Adrenal gland (tissue), 9 donors: ENCODE measurements at regions not wholly inside any gene's neighbourhood (a gene's known extent, or its start where the extent isn't known, plus 50 kb on each side); places are given as distances from the start of the nearest gene placed in this dataset.

Experiments
- DNase-seq, 7 donors: peaks; one replicate each; pipeline ENCODE4 v3.0.0-alpha.2; 2019 to 2020
- H3K27ac ChIP-seq, 5 donors: fragments of 200-600 bp; sonication (generic) in 4 of 5; 1 replicate in 3 of 5; 2 replicates in 2 of 5; pipeline versions ENCODE4 v1.5.1 to v1.8.0; 2016 to 2020; ENCODE audit warnings: mild to moderate bottlenecking in 1 of 5
- H3K27me3 ChIP-seq: fragments of 200-600 bp; 2 replicates; pipeline ENCODE4 v1.8.0; 2021
- H3K36me3 ChIP-seq, 2 donors: fragments of 200-600 bp; replicated peaks in 1 of 2; 1 replicate in 1 of 2; 2 replicates in 1 of 2; pipeline versions ENCODE4 v1.5.1 to v1.8.0; 2018 to 2022
- H3K4me1 ChIP-seq, 2 donors: fragments of 200-600 bp; replicated peaks in 1 of 2; 1 replicate in 1 of 2; 2 replicates in 1 of 2; pipeline versions ENCODE4 v1.5.1 to v1.8.0; 2018 to 2021
- H3K4me3 ChIP-seq, 4 donors: fragments of 200-600 bp; sonication (generic) in 3 of 4; one replicate each; pipeline ENCODE4 v1.5.1; 2016 to 2018
- H3K9me3 ChIP-seq, 3 donors: fragments of 200-600 bp; sonication (generic) in 1 of 3; replicated peaks in 1 of 3; 1 replicate in 2 of 3; 2 replicates in 1 of 3; pipeline versions ENCODE4 v1.5.1 to v1.8.0; 2016 to 2021
- POLR2A ChIP-seq, 2 donors: fragments of 450-650 bp; IDR thresholded peaks; one replicate each; pipeline ENCODE4 v1.6.1; 2017; ENCODE audit warnings: antibody characterized with exemption in 2 of 2, mild to moderate bottlenecking in 2 of 2, moderate library complexity in 1 of 2
- WGBS, 4 donors: extraction: QIAGEN DNeasy Blood & Tissue Kit in 2 of 4; methylation state at CpG; one replicate each; pipeline versions ENCODE4 v1.1.5 to v1.1.7; 2013 to 2017; 5-methylcytosine and 5-hydroxymethylcytosine counted together
- intact Hi-C, 2 donors: fragments of 100-400 bp; cut with DNase I; formaldehyde crosslinking; loops; one replicate each; pipeline versions ENCODE4 v1.14.1 to v1.15.0; 2022 to 2023
- TF ChIP-seq, protein P1 (sequence below), 6 experiments: fragments of 450-650 bp in 4 of 6; fragments of 200-600 bp in 2 of 6; sonication (generic) in 1 of 6; IDR thresholded peaks; 1 replicate in 5 of 6; 2 replicates in 1 of 6; pipeline versions ENCODE4 v1.5.1 to v1.8.0; 2016 to 2021; ENCODE audit warnings: antibody characterized with exemption in 6 of 6, mild to moderate bottlenecking in 2 of 6, moderate library complexity in 1 of 6
- donor health status: healthy with polysubstance abuse.
- donor health status: Bipolar disorder and iron deficiency.
- donor health status: DM: yes; HTN: yes; CAD: no.
- donor health status: DM: no; HTN: no; CAD: no.
- donor health status: DM: no; HTN: no; CAD: no.

- peaks cover 10 to 11% of the 10 kb centered on the region in 2 donors for H3K4me1 ChIP-seq
- no peak overlapping the region for H3K27ac ChIP-seq
- TF ChIP-seq, protein P1, sequence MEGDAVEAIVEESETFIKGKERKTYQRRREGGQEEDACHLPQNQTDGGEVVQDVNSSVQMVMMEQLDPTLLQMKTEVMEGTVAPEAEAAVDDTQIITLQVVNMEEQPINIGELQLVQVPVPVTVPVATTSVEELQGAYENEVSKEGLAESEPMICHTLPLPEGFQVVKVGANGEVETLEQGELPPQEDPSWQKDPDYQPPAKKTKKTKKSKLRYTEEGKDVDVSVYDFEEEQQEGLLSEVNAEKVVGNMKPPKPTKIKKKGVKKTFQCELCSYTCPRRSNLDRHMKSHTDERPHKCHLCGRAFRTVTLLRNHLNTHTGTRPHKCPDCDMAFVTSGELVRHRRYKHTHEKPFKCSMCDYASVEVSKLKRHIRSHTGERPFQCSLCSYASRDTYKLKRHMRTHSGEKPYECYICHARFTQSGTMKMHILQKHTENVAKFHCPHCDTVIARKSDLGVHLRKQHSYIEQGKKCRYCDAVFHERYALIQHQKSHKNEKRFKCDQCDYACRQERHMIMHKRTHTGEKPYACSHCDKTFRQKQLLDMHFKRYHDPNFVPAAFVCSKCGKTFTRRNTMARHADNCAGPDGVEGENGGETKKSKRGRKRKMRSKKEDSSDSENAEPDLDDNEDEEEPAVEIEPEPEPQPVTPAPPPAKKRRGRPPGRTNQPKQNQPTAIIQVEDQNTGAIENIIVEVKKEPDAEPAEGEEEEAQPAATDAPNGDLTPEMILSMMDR (IDR thresholded peaks at IDR 0.05) = no peak
- no peak for TF ChIP-seq POLR2A (IDR thresholded peaks at IDR 0.05)
- WGBS, 4 donors = 81 to 95% (median 90%) methylated on average over 7 to 11 of the region's 11 CpGs
- intact Hi-C loops = no loop called here
- no peak for DNase-seq
- H3K36me3 ChIP-seq = no peaks in the 10 kb centered on the region
- H3K9me3 ChIP-seq = no peaks in the 10 kb centered on the region
- no peaks in the 10 kb centered on the region for H3K27me3 ChIP-seq
- H3K4me3 ChIP-seq = no peak overlapping the region
These were observed 88.3 kb upstream of the TAF1B start for GRCh38 chr2:9755008-9755407.

GRCh38 chr2:9755638-9756037 lies 87.6 kb upstream of the TAF1B start:
- no peak for TF ChIP-seq POLR2A (IDR thresholded peaks at IDR 0.05)
- TF ChIP-seq, protein P1 (IDR thresholded peaks at IDR 0.05) = no peak
- H3K9me3 ChIP-seq = no peaks in the 10 kb centered on the region
- no peaks in the 10 kb centered on the region for H3K27me3 ChIP-seq
- H3K4me3 ChIP-seq = no peak overlapping the region
- H3K27ac ChIP-seq = no peak overlapping the region
- H3K4me1 ChIP-seq = peaks cover 10 to 11% of the 10 kb centered on the region in 2 donors
- DNase-seq = no peak
- H3K36me3 ChIP-seq = no peaks in the 10 kb centered on the region
- intact Hi-C loops = no loop called here
- 90 to 97% (median 93%) methylated on average over 12 of the region's 12 CpGs for WGBS, 4 donors

GRCh38 chr2:9756692-9757250 lies 86.5 kb upstream of the TAF1B start:
- Histone ChIP-seq H3K9me3 (no peaks in the 10 kb centered on the region), H3K27me3 (no peaks in the 10 kb centered on the region), H3K4me3 (no peak overlapping the region), H3K4me1 (peaks cover 10 to 11% of the 10 kb centered on the region in 2 donors), H3K27ac (no peak overlapping the region), H3K36me3 (no peaks in the 10 kb centered on the region)
- 74 to 87% (median 76%) methylated on average over 7 to 11 of the region's 11 CpGs for WGBS, 4 donors
- TF ChIP-seq POLR2A (IDR thresholded peaks at IDR 0.05) = no peak
- TF ChIP-seq, protein P1 (IDR thresholded peaks at IDR 0.05) = no peak
- intact Hi-C loops = no loop called here
- no peak for DNase-seq

- intact Hi-C loops = no loop called here
- Histone ChIP-seq H3K36me3 (no peaks in the 10 kb centered on the region), H3K9me3 (no peaks in the 10 kb centered on the region), H3K4me3 (peak overlapping the region in 1 of 4 donors; percentile 29), H3K27ac (no peak overlapping the region), H3K27me3 (no peaks in the 10 kb centered on the region), H3K4me1 (peaks cover 9 to 10% of the 10 kb centered on the region in 2 donors)
- no peak for DNase-seq
- TF ChIP-seq, protein P1 (IDR thresholded peaks at IDR 0.05) = no peak
- TF ChIP-seq POLR2A (IDR thresholded peaks at IDR 0.05) = no peak
- 45 to 58% (median 48%) methylated on average over 19 to 27 of the region's 27 CpGs for WGBS, 4 donors
These were observed 85.6 kb upstream of the TAF1B start for GRCh38 chr2:9757501-9758264.
